ENCODE measurements at regions not wholly inside any gene's neighbourhood (a gene's known extent, or its start where the extent isn't known, plus 50 kb on each side); places are given as distances from the start of the nearest gene placed in this dataset.
"Not testable (repeated sequence)": the region's sequence is repeated elsewhere in the genome, so short reads cannot be mapped to it uniquely, and the experiment has no call there.

DNA sequence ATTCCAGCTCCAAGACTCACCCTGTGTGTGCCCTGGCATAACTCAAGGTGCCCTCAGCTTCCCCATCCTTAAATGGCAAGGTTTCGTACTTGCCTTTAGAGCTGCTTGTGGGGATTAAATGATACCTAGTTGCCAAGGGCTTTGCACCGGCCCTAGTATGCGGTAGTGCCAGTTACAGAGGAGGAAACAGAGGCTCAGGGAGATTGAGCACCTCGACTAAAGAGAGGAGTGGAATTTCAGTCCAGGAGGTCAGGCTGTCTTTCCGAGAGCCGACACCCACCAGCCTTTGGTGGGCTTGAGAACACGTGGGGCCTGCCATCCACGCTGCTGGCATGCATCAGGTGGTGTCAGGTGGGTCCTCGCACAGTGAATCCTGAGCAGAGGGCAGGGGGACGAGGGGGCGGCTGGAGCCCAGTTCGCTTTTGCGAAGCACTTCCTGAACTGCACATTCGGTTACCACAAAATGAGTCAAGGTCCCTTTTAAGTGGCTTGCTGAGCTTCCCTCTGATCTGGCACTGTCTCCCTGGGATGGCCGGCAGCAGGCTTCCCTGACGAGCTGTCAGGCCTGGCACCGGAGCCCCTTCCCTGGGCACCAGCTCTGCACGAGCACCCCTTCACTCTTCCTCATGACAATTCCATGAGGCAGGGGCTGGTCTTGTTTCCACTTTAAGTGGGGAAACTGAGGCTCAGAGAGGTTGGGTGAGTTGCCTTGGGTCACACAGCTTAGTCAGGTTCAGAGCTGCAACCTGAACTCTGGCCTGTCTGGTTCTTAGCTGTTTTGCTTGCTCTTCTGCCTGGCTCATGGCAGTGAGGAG, 291.4 kb downstream of the BCL2L11 start:
- TF ChIP-seq, protein P1, sequence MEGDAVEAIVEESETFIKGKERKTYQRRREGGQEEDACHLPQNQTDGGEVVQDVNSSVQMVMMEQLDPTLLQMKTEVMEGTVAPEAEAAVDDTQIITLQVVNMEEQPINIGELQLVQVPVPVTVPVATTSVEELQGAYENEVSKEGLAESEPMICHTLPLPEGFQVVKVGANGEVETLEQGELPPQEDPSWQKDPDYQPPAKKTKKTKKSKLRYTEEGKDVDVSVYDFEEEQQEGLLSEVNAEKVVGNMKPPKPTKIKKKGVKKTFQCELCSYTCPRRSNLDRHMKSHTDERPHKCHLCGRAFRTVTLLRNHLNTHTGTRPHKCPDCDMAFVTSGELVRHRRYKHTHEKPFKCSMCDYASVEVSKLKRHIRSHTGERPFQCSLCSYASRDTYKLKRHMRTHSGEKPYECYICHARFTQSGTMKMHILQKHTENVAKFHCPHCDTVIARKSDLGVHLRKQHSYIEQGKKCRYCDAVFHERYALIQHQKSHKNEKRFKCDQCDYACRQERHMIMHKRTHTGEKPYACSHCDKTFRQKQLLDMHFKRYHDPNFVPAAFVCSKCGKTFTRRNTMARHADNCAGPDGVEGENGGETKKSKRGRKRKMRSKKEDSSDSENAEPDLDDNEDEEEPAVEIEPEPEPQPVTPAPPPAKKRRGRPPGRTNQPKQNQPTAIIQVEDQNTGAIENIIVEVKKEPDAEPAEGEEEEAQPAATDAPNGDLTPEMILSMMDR (IDR thresholded peaks at IDR 0.05; ENCODE audit: borderline replicate concordance, extremely low read depth, low read length, poor library complexity, severe bottlenecking): not testable (repeated sequence)
- not testable (repeated sequence) for TF ChIP-seq EZH2 (IDR thresholded peaks at IDR 0.05; ENCODE audit: borderline replicate concordance, low read depth, low read length, severe bottlenecking)
